Gastroesophageal sphincter (tissue), 4 donors: ENCODE measurements at regions not wholly inside any gene's neighbourhood (a gene's known extent, or its start where the extent isn't known, plus 50 kb on each side); places are given as distances from the start of the nearest gene placed in this dataset.

ENCODE experiments used
- ATAC-seq: fragments of 150-250 bp; one replicate; pipeline ENCODE4 v1.9.1; 2016; ENCODE audit warnings: mild to moderate bottlenecking, moderate library complexity
- H3K27ac ChIP-seq, 4 donors: fragments of 200-600 bp; sonication (generic) in 3 of 4; 1 replicate in 3 of 4; 2 replicates in 1 of 4; pipeline ENCODE4 v1.5.1; 2016 to 2019
- H3K27me3 ChIP-seq: fragments of 200-600 bp; sonication (generic); one replicate; pipeline ENCODE4 v1.5.1; 2019
- H3K36me3 ChIP-seq, 2 donors: fragments of 200-600 bp; sonication (generic); one replicate each; pipeline ENCODE4 v1.5.1; 2019; ENCODE audit warnings: control low read depth in 1 of 2
- H3K4me1 ChIP-seq, 3 donors: fragments of 200-600 bp; sonication (generic); 1 replicate in 2 of 3; 2 replicates in 1 of 3; pipeline ENCODE4 v1.5.1; 2016 to 2019; ENCODE audit warnings: control low read depth in 2 of 3
- H3K4me3 ChIP-seq, 2 donors: fragments of 200-600 bp; sonication (generic); one replicate each; pipeline ENCODE4 v1.5.1; 2019; ENCODE audit warnings: mild to moderate bottlenecking in 1 of 2, moderate library complexity in 1 of 2
- H3K9me3 ChIP-seq, 3 donors: fragments of 200-600 bp; sonication (generic); one replicate each; pipeline ENCODE4 v1.5.1; 2017 to 2019; ENCODE audit warnings: control low read depth in 2 of 3
- EP300 ChIP-seq: sonication (generic); formaldehyde crosslinking; IDR thresholded peaks from one replicate; pipeline ENCODE4 v1.6.1; 2017; ENCODE audit warnings: antibody characterized with exemption, mild to moderate bottlenecking
- POLR2A ChIP-seq, 2 donors: fragments of 450-650 bp; IDR thresholded peaks; one replicate each; pipeline ENCODE4 v1.6.1; 2017; ENCODE audit warnings: antibody characterized with exemption in 2 of 2, mild to moderate bottlenecking in 2 of 2, moderate library complexity in 1 of 2
- POLR2AphosphoS5 ChIP-seq: sonication (generic); formaldehyde crosslinking; IDR thresholded peaks from one replicate; pipeline ENCODE4 v1.6.1; 2017; ENCODE audit warnings: antibody characterized with exemption
- WGBS, 2 donors: methylation state at CpG; one replicate each; pipeline ENCODE4 v1.1.5; 2018; ENCODE audit warnings: low coverage in 1 of 2; 5-methylcytosine and 5-hydroxymethylcytosine counted together
- TF ChIP-seq, protein P1 (sequence below), 4 experiments: fragments of 200-600 bp in 2 of 4; fragments of 450-650 bp in 2 of 4; sonication (generic) in 1 of 4; IDR thresholded peaks; one replicate each; pipeline ENCODE4 v1.5.1; 2017 to 2019; ENCODE audit warnings: antibody characterized with exemption in 4 of 4, mild to moderate bottlenecking in 2 of 4, moderate library complexity in 2 of 4

DNA sequence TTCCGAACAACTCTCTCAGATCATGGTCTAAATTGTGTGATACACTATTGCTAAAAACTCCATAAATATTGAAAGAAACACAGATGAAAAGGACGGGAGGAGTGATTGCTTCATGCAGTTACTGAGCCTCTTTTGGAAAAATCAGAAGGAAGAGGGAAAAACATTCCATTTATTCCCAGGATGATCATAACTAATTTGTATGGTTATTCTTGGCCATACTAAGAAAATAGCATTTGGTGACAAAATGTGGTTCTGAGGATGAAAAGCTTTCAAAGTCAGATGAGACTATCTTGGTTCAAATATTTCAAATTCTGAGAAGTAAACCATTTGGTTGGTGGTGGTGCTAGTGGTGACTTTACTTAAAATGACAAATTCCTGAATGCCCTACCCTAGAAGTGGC, 305.4 kb upstream of the LDB2 start:
- WGBS, 2 donors: 54 to 63% methylated on average over 2 of the region's 2 CpGs
- Histone ChIP-seq H3K4me1 (peaks cover 0 to 10% (median 0%) of the 10 kb centered on the region in 3 donors), H3K27me3 (no peaks in the 10 kb centered on the region), H3K4me3 (no peak overlapping the region), H3K36me3 (no peaks in the 10 kb centered on the region), H3K27ac (no peak overlapping the region), H3K9me3 (no peaks in the 10 kb centered on the region)
- ATAC-seq: no peak
- TF ChIP-seq, protein P1, sequence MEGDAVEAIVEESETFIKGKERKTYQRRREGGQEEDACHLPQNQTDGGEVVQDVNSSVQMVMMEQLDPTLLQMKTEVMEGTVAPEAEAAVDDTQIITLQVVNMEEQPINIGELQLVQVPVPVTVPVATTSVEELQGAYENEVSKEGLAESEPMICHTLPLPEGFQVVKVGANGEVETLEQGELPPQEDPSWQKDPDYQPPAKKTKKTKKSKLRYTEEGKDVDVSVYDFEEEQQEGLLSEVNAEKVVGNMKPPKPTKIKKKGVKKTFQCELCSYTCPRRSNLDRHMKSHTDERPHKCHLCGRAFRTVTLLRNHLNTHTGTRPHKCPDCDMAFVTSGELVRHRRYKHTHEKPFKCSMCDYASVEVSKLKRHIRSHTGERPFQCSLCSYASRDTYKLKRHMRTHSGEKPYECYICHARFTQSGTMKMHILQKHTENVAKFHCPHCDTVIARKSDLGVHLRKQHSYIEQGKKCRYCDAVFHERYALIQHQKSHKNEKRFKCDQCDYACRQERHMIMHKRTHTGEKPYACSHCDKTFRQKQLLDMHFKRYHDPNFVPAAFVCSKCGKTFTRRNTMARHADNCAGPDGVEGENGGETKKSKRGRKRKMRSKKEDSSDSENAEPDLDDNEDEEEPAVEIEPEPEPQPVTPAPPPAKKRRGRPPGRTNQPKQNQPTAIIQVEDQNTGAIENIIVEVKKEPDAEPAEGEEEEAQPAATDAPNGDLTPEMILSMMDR (IDR thresholded peaks at IDR 0.05): no peak
- TF ChIP-seq EP300: no peak
- TF ChIP-seq POLR2A (IDR thresholded peaks at IDR 0.05): no peak
- TF ChIP-seq POLR2AphosphoS5: no peak

DNA sequence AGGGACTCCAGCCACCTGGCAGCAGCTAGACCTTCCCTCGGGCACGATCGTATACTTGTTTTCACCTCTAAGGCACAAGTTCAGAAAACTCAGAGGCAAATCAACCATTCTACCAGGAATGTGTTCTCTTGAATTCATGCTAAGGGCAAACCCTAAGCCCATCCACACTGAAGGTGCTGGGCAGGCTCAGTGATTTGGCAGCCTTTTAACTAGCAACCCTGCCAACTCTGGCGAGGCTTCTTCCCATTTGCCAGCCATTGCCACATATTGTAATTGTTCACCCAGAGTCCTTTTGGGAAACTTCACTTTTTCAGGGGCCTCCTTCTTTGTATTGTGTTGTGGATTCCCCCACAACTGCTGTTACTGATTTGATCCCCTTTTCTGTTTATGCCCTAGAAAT, 298.6 kb upstream of the LDB2 start:
- WGBS, 2 donors: 87 to 100% methylated on average over 3 to 4 of the region's 4 CpGs
- Histone ChIP-seq H3K4me3 (no peak overlapping the region), H3K9me3 (no peaks in the 10 kb centered on the region), H3K27me3 (no peaks in the 10 kb centered on the region), H3K36me3 (no peaks in the 10 kb centered on the region), H3K4me1 (no peaks in the 10 kb centered on the region), H3K27ac (no peak overlapping the region)
- ATAC-seq: no peak
- TF ChIP-seq POLR2AphosphoS5 (no peak), EP300 (no peak), POLR2A (IDR thresholded peaks at IDR 0.05) (no peak)
- TF ChIP-seq, protein P1 (IDR thresholded peaks at IDR 0.05): no peak

DNA sequence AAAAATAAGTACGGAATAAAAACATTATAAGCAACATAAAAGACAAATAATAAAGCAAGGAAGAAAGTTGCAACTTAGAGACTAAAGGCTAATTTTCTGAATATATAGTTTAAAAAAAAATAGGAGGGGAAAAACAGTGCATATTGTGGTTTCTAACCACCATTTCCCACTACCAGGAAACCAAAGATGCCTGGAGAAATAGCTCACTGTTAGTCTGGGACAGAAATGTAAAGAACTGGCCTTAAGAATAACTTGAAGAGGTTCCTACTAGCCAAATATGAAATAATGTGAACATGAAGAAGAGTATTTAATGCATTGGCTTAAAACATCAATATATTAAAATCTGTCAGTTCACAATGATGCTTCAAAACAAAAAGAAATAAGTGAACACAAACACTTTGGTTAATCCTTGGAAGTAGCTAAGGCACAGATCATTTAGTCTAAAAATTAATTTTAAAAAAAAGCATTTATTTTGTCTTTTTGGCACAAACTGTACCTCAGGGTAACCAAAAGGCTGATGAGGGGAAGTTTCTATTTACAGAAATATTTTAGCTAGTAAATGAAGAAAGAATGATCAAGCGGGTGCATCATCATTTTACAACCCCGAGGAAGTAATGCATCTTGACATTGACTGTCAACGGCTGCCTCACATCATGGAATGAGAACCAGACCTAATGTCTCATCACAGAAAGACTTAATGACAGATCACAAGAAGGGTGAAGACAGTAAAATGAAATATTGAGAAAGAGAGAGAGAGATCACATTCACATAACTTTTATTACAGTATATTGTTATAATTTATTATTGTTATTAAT, 297.2 kb upstream of the LDB2 start:
- 68 to 80% methylated on average over 4 of the region's 4 CpGs for WGBS, 2 donors
- Histone ChIP-seq H3K4me3 (no peak overlapping the region), H3K27me3 (no peaks in the 10 kb centered on the region), H3K4me1 (no peaks in the 10 kb centered on the region), H3K36me3 (no peaks in the 10 kb centered on the region), H3K9me3 (no peaks in the 10 kb centered on the region), H3K27ac (no peak overlapping the region)
- ATAC-seq: no peak
- TF ChIP-seq POLR2AphosphoS5: no peak
- TF ChIP-seq, protein P1 (IDR thresholded peaks at IDR 0.05): no peak

DNA sequence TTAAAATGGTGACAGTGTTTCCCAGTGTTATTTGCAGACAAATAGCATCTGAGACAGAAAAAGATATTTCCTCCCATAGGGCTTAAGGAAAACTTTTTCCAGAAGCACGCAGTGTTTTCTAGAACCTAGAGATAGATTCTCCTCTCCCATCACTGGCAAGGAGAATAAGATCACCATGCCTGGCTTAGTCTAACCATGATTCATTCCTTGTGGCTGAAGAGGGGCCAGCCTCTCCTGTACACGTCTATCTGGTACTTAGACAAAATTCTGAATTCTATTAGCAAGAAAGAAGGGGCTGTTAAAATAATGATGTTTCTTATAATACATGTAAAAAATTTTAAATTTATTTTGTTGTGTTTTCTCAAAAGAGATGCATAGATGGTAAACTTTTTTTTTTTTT, 296.1 kb upstream of the LDB2 start:
- Histone ChIP-seq H3K36me3 (no peaks in the 10 kb centered on the region), H3K27me3 (no peaks in the 10 kb centered on the region), H3K9me3 (no peaks in the 10 kb centered on the region), H3K27ac (no peak overlapping the region), H3K4me1 (no peaks in the 10 kb centered on the region), H3K4me3 (no peak overlapping the region)
- WGBS, 2 donors: 85 to 100% methylated on average over 1 to 2 of the region's 2 CpGs
- no peak for ATAC-seq
- TF ChIP-seq EP300: no peak
- TF ChIP-seq POLR2A (IDR thresholded peaks at IDR 0.05): no peak
- TF ChIP-seq POLR2AphosphoS5: no peak
- TF ChIP-seq, protein P1 (IDR thresholded peaks at IDR 0.05): no peak

DNA sequence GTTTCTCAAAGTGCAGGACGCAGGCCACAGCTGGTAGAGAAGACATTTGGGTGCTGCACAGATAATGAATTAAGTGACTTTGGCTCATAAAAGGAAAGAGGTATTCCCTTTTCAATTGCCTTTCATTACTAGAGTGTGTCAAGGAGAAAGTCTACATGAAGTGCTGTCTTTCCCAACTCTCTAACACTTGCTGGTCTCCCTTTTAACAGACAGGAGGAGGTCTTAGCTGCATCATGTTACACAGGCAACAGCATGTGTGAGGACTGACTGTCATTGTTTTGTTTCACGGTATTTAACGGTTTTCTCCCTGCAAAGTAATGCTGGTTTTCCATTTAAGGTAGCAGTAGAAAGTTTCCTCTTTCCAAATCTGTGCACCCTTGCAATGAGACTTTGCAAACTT, 291.3 kb upstream of the LDB2 start:
- no peaks in the 10 kb centered on the region for H3K4me1 ChIP-seq
- H3K4me3 ChIP-seq: no peak overlapping the region
- no peak for TF ChIP-seq POLR2A (IDR thresholded peaks at IDR 0.05)
- TF ChIP-seq EP300: no peak
- TF ChIP-seq, protein P1 (IDR thresholded peaks at IDR 0.05): no peak
- no peak for TF ChIP-seq POLR2AphosphoS5
- H3K27me3 ChIP-seq: no peaks in the 10 kb centered on the region
- WGBS, 2 donors: 65 to 74% methylated on average over 3 of the region's 3 CpGs
- H3K36me3 ChIP-seq: no peaks in the 10 kb centered on the region
- no peaks in the 10 kb centered on the region for H3K9me3 ChIP-seq
- H3K27ac ChIP-seq: no peak overlapping the region
- ATAC-seq: no peak
